Ovary (tissue), 3 donors: ENCODE measurements at regions not wholly inside any gene's neighbourhood (a gene's known extent, or its start where the extent isn't known, plus 50 kb on each side); places are given as distances from the start of the nearest gene placed in this dataset.

Source experiments
- CTCF ChIP-seq, 3 donors: fragments of 450-650 bp in 2 of 3; fragments of 200-600 bp in 1 of 3; IDR thresholded peaks; one replicate each; pipeline versions ENCODE4 v1.5.1 to v1.8.0; 2016 to 2022; ENCODE audit warnings: antibody characterized with exemption in 3 of 3, mild to moderate bottlenecking in 1 of 3
- EP300 ChIP-seq: sonication (generic); formaldehyde crosslinking; IDR thresholded peaks from one replicate; pipeline ENCODE4 v1.6.1; 2017; ENCODE audit warnings: antibody characterized with exemption
- POLR2A ChIP-seq: fragments of 450-650 bp; IDR thresholded peaks from one replicate; pipeline ENCODE4 v1.6.1; 2017; ENCODE audit warnings: antibody characterized with exemption, mild to moderate bottlenecking, moderate library complexity
- donor health status: DM: no; HTN: no; CAD: no.

DNA sequence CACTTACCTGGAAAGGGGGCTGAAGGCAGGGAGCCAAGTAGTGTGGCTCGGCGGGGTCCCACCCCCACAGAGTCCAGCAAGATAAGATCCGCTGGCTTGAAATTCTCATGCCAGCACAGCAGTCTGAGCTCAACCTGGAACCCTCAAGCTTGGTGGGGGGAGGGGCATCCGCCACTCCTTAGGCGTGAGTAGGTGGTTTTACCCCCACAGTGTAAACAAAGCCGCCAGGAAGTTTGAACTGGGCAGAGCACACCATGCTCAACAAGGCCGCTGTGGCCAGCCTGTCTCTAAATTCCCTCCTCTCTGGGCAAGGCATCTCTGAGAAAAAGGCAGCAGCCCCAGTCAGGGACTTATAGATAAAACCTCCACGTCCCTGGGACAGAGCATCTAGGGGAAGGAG lies 156.3 kb downstream of the KBTBD8 start:
- TF ChIP-seq CTCF (IDR thresholded peaks at IDR 0.05) (no peak), POLR2A (no peak), EP300 (no peak)
